Mesothelial cell of epicardium (in vitro differentiated cells): ENCODE measurements at regions not wholly inside any gene's neighbourhood (a gene's known extent, or its start where the extent isn't known, plus 50 kb on each side); places are given as distances from the start of the nearest gene placed in this dataset.

Source experiments
- DNase-seq, 2 experiments: peaks; one replicate each; pipeline ENCODE4 v3.0.0; 2021; ENCODE audit warnings: low spot score in 2 of 2; ENCODE audit not compliant: unreplicated experiment in 2 of 2
- H3K27ac Mint-ChIP-seq: 2 replicates; pipeline ENCODE4 v1.8.0; 2021; ENCODE audit warnings: mixed read lengths
- H3K27me3 Mint-ChIP-seq: 2 replicates; pipeline ENCODE4 v1.8.0; 2021; ENCODE audit warnings: low read depth, mixed read lengths
- H3K36me3 Mint-ChIP-seq: 2 replicates; pipeline ENCODE4 v1.8.0; 2021; ENCODE audit warnings: mixed read lengths
- H3K4me1 Mint-ChIP-seq: 2 replicates; pipeline ENCODE4 v1.8.0; 2021; ENCODE audit warnings: mixed read lengths
- H3K4me3 Mint-ChIP-seq: 2 replicates; pipeline ENCODE4 v1.8.0; 2021; ENCODE audit warnings: mild to moderate bottlenecking, moderate library complexity, mixed read lengths
- H3K9me3 Mint-ChIP-seq: 2 replicates; pipeline ENCODE4 v1.8.0; 2021; ENCODE audit warnings: mixed read lengths
- TF ChIP-seq, protein P1 (sequence below): fragments of 200-600 bp; sonication (generic); IDR thresholded peaks from one replicate; pipeline ENCODE4 v1.5.0; 2021; ENCODE audit warnings: antibody characterized with exemption; ENCODE audit not compliant: unreplicated experiment

- peaks cover 13% of the 10 kb centered on the region for H3K9me3 Mint-ChIP-seq
- no peaks in the 10 kb centered on the region for H3K27me3 Mint-ChIP-seq
- H3K27ac Mint-ChIP-seq: no peak overlapping the region
- no peaks in the 10 kb centered on the region for H3K4me1 Mint-ChIP-seq
- no peaks in the 10 kb centered on the region for H3K36me3 Mint-ChIP-seq
- H3K4me3 Mint-ChIP-seq: no peak overlapping the region
- TF ChIP-seq, protein P1, sequence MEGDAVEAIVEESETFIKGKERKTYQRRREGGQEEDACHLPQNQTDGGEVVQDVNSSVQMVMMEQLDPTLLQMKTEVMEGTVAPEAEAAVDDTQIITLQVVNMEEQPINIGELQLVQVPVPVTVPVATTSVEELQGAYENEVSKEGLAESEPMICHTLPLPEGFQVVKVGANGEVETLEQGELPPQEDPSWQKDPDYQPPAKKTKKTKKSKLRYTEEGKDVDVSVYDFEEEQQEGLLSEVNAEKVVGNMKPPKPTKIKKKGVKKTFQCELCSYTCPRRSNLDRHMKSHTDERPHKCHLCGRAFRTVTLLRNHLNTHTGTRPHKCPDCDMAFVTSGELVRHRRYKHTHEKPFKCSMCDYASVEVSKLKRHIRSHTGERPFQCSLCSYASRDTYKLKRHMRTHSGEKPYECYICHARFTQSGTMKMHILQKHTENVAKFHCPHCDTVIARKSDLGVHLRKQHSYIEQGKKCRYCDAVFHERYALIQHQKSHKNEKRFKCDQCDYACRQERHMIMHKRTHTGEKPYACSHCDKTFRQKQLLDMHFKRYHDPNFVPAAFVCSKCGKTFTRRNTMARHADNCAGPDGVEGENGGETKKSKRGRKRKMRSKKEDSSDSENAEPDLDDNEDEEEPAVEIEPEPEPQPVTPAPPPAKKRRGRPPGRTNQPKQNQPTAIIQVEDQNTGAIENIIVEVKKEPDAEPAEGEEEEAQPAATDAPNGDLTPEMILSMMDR: no peak
- DNase-seq: no peak
These were observed 60.7 kb upstream of the MPEG1 start for GRCh38 chr11:59273373-59273841.

DNA sequence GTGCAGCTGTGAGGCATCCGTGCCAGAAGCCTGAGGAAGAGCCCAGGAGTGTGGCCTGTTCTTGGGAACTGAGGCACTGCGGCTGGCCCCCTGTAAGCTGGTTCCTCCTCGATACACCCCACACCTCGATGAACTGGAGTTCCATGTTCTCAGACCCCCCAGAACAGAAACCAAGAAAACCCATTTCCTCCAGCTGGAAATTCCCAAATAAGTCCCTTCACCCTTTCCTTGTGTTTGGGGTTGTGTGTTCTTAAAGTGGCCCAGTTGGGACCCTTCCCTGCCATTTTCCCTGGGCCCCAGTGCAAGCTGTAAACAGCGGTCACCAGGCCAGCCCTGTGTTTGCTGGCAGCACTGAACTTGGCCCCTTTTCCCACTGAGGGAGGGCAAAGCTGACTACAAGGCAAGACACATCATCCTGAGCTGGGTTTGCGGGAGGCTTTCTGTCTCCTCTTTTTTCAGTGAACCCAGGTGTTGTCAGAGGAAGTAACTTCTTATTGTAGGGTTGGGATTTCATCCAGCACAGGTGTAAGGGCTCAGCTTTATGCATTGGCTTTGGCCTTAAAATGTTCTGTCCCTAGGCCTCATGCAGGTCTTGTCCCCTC is 60.1 kb upstream of the MPEG1 start:
- Mint-ChIP-seq H3K36me3 (no peaks in the 10 kb centered on the region), H3K4me3 (no peak overlapping the region), H3K27me3 (no peaks in the 10 kb centered on the region), H3K9me3 (peaks cover 13% of the 10 kb centered on the region), H3K27ac (no peak overlapping the region), H3K4me1 (no peaks in the 10 kb centered on the region)
- no peak for DNase-seq
- TF ChIP-seq, protein P1: no peak

GRCh38 chr11:59271811-59272327 is 59.1 kb upstream of the MPEG1 start:
- Mint-ChIP-seq H3K4me3 (no peak overlapping the region), H3K36me3 (no peaks in the 10 kb centered on the region), H3K27ac (no peak overlapping the region), H3K27me3 (no peaks in the 10 kb centered on the region), H3K4me1 (peaks cover 3% of the 10 kb centered on the region), H3K9me3 (peaks cover 5% of the 10 kb centered on the region)
- TF ChIP-seq, protein P1: no peak
- DNase-seq: no peak

DNA sequence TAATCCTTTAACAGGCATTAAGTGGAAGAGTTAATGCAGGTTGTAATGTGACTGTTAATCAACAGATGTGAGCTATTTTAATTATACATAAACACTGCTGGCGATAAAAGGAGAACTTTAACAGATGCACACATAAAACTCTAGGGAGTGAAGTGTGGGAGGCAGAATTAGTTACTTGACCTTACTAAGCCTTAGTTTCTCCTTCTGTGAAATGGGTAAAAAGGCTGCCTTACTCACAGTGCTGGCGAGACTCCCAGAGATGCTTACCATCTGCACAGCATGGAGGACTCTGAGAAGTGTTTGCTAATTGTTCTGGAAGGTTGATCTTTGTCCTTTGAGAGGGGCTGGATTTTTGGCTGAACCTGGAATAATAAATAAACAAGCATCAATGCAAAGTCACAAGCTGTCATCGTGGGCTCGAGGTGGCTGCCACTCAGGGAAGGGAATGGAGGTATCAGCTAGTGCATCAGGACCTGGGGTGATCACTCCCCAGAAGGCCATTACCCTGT is 58.6 kb upstream of the MPEG1 start:
- TF ChIP-seq, protein P1: no peak
- H3K9me3 Mint-ChIP-seq: peaks cover 2% of the 10 kb centered on the region
- H3K4me1 Mint-ChIP-seq: peaks cover 4% of the 10 kb centered on the region
- no peak for DNase-seq
- H3K27ac Mint-ChIP-seq: no peak overlapping the region
- no peak overlapping the region for H3K4me3 Mint-ChIP-seq
- H3K27me3 Mint-ChIP-seq: no peaks in the 10 kb centered on the region
- H3K36me3 Mint-ChIP-seq: no peaks in the 10 kb centered on the region

DNA sequence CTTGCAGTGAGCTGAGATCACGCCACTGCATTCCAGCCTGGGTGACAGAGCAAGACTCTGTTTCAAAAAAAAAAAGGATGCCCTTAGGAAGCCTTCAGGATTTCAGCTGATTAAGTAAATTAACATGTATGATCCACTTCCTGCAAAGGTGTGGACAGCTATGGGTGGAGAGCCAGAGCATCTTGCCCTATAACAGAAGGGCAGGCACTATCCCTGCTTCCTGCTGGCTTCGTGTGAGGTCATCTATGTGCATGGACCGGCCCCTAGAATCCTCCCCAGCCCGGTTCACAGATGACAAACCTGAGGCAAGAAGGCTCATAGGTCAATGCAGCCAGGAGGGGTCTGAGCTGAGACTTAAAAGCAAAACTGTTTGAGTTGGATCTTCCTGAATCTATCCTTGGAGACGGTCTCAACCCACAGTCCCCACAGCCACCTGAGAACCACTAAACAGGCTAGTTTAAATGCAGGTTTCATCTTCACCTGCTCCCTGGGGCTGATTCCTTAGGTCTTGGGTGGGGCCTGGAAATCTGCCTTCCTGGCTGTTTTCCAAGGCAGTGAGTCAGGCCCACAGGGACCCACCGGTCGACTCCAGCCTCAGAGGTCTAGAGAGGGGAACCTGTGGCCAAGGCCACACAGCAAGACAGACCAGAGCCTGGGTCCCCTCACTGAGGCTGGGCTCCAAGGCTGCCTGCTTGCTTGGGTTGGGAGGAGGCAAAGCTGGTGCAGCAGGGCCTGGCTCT is 55.2 kb upstream of the MPEG1 start:
- H3K36me3 Mint-ChIP-seq: no peaks in the 10 kb centered on the region
- H3K9me3 Mint-ChIP-seq: no peaks in the 10 kb centered on the region
- peaks cover 4% of the 10 kb centered on the region for H3K4me1 Mint-ChIP-seq
- no peak for DNase-seq
- no peak overlapping the region for H3K4me3 Mint-ChIP-seq
- TF ChIP-seq, protein P1: no peak
- H3K27ac Mint-ChIP-seq: no peak overlapping the region
- no peaks in the 10 kb centered on the region for H3K27me3 Mint-ChIP-seq
